ENCODE measurements at regions not wholly inside any gene's neighbourhood (a gene's known extent, or its start where the extent isn't known, plus 50 kb on each side); places are given as distances from the start of the nearest gene placed in this dataset.
A peak's percentile ranks its signal among the peaks of the same experiment; 100 is the strongest.
"Not testable (repeated sequence)": the region's sequence is repeated elsewhere in the genome, so short reads cannot be mapped to it uniquely, and the experiment has no call there.

DNA sequence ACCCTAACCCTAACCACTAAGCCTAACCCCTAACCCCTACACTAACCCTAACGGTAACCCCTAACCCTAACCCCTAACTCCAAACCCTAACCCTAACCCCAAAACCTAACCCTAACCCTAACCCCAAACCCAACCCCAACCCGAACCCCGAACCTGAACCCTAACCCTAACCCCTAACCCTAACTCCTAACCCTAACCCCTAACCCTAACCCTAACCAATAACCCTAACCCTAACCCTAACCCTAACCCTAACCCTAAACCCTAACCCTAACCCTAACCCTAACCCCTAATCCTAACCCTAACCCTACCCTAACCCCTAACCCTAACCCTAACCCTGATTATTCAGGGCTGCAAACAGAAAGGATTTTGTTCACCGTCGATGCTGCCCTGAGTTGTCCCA, 144.6 kb upstream of the DUSP22 start:
- not testable (repeated sequence) for DNase-seq

DNA sequence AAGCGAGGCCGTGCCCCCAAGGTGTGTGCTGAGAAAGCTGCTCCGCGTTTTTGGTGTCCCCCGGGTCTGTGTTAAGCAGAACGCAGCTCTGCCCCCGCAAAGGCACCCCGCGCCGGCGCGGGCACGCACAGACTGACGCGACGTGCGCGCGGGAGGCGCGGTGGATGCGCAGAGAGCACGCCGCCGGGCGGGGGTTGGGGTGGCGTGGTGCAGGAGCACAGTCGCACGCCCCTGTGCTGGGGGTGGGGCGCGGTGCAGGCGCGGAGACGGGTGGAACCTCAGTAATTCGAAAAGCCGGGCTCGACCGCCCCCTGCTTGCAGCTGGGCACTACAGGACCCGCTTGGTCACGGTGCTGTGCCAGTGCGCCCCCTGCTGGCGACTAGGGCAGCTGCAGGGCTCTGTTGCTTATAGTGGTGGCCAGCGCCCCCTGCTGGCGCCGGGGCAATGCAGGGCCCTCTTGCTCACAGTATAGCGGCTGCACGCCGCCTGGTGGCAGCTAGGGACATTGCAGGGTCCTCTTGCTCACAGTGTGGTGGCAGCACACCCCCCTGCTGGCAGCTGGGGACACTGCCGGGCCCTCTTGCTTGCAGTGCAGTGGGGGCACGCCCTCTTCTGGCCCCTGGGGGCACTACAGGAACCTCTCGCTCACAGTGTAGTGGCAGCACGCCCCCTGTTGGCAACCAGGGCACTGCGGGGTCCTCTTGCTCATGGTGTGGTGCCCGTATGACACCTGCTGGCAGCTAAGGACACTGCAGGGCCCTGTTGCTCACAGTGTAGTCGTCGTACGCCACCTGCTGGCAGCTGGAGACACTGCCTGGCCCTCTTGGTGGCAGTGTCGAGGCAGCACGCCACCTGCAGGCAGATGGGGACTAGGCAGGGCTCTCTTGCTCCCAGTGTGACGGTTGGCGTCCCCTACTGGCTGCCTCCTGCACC, 144.0 kb upstream of the DUSP22 start:
- peak; percentile 27 for DNase-seq

DNA sequence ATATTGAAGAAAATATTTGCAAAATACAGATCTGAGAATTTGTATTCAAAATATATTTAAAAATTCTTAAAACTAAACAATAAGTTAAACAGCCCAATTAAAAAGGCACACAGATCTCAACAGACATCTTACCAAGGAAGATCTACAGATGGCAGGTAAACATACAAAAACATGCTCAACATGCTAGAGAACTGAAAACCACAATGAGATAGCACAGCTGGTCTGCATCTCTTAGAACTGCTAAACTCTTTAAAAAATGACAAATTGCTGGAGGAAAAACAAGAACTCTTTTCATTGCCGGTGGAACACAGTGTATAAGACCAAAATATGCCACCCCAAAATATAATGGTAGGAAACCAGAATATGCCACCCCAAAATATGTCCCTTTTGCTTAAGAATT, 142.1 kb upstream of the DUSP22 start:
- not testable (repeated sequence) for DNase-seq

DNA sequence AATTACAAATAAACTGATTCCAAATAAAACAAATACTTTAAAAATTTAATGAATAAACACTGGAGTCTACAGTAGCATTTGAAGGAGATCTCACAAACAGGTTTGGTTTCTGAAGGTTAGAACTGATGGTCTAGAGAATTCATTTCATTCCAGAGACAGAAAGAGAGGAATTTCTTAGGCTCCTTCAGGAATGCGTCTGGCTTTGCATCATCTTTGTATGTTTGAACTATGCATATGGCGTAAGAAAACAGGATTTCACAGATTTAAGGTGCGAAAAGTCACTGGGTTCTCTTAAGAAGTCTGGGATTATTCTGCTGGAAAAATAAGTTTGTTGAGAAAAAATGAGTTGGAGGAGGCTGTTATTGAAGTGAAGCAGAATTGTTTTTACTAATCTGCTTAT, 139.9 kb upstream of the DUSP22 start:
- not testable (repeated sequence) for DNase-seq

DNA sequence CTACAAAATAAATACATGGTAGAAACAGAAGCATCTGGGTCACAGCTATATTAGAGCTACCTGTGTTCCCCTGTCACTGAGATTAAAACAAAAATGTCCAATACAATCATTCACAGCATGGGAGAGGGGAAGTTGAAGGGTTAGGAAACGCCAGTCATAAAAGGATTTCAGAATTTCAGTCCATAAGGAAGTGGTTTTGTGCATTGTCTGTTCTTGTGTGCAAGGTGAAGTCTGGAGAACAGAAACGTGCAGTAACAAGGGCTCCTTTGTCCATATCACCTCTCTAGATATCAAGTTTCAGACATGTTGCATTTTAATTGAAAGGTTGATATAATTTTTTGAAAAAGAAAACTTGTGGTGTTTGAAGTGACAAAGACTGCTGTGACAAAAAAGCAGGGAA, 139.3 kb upstream of the DUSP22 start:
- peak; percentile 66 for DNase-seq

DNA sequence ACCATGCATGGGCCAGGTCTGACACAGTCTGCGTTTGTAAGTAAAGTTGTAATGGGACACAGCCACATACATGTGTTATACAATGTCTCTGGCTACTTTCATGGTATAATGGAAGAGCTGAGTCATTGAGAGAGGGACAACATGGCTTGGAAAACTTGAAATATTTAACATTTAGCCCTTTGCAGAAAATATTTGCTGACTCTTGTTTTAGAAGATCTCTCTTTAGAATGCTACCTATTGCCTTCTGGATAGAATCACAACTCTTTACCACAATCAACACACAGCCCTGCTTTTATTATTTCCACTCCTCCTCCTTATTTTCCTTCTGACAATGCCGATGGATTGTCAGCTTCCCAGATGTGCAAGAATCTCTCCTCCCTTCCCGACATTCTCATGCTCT, 138.4 kb upstream of the DUSP22 start:
- not testable (repeated sequence) for DNase-seq

DNA sequence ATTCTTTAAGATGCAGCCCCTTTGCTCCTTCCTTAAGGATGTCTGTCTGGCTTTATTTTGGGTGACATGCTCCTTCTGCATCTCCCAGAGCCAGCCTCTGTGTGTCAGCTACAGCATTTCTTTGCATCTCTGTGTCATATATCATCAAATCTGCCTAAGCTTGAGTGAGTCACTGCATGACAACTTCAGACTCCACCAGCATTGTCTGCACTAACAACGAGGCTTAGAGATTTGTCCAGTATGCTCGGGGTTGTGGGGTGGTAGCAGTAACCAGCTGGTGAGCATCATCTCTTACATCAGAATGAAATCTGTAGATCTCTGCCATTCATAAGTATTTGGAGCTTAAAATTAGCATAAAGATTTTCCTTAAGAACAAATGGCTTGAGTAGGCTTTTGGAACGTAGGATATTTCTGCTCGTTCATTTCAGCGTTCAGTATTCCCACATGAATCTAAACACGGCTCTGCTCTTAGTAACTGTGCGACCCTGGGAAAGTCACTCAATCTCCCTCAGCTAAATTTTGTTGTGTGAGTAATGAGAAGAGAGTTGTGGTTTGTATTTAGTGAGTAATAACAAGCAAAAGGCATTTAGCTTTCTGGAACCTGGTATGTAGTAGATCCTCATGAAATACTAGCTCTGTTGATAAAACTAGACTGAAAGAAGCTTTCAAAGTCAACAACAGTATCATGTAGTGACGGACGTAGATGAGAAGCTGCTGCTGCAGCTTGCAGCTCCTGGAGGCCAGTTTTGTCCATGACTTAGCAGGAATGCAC, 137.8 kb upstream of the DUSP22 start:
- not testable (repeated sequence) for DNase-seq

DNA sequence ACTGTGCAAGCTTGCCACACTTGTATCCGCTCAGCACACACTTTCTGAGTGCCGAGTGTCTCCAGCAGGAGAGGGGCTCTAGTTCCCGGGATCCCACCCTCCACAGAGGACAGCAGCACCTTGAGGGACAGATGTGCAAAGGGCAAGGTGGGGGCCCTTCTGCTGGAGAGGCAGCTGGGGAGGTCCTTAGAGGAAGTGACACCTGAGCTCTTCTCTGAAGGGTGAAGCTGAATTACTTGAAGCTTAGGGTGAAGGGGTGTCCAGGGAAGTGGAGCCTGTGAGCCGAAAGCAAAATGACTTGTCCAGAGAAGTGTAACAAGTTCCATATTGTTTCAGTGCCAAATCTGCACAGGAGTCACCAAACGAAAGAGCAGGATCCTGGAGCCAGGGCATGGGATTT, 136.3 kb upstream of the DUSP22 start:
- DNase-seq = no peak

DNA sequence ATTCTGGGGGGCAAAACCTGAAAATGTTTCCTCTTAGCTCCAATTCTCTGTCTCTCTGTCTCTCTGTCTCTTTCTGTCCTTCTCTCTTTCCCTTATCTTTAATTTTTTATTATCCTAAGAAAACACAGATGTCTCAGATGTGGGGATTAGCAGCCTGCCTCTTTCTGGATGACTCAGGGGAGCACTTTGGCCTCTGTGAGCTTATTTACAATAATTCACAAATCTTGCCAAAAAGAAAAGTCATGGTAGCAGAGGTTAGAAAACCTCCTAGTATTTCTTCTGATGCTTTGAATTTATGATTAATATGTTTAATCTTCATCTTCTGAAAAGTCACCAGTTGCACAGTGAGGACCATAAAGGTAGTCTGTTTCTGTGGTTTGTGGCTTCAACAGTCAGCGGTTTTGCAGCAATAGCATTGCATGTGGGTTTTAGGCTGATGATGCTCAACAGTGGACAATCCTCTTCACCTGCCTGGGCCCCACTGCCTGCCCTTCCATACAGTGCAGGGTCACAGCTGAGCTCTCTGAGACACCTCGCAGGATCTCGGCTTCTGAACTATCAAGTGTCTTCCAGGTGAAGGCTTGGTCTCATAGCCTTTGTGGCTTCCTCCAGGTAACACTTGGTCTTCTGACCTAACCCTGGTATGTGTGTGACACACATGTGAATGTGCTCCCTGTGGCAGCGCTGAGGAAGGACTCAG, 135.7 kb upstream of the DUSP22 start:
- not testable (repeated sequence) for DNase-seq

DNA sequence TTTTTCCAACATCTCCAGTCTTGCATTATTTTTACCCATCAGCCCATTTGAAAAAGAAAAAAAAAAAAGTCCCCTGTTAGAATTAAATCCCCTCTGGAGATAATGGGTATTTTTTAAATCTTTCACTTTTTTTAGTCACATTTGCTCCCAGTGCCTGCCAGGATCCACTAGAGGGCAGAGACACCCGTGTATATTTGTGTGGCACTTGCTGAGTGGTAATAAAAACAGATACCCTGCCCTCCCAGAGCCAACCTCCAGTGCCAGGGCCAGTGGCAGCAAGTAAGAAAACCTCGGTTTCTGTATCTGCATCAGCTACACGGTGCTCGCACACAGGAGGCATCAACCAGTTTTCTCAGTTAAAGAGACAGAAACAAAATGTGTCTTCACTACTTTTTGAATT, 135.1 kb upstream of the DUSP22 start:
- not testable (repeated sequence) for DNase-seq

DNA sequence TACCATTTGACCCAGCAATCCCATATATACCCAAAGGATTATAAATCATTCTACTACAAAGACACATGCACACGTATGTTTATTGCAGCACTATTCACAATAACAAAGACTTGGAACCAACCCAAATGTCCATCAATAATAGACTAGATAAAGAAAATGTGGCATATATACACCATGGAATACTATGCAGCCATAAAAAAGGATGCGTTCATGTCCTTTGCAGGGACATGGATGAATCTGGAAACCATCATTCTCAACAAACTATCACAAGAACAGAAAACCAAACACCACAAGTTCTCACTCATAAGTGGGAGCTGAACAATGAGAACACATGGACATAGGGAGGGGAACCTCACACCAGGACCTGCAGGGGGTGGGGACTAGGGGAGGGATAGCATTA, 130.6 kb upstream of the DUSP22 start:
- DNase-seq = not testable (repeated sequence)

DNA sequence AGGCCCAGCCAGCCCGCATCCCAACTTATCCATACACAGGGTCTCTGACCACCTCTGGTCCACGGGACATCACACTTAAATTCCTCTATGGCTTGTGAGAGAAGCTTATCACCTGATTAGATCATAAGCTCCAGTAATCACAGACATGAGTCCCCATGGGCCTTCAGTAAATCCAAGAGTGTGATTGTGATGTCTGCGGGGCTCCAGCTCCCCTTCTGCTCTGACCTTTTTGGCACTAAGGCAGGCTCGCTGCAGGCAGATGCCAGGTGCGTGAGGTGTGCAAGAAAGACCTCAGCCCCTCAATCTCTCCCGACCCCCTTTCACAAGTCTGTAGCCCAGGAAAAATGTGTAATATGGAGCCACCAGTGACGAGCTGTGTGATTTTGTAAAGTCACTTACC, 127.6 kb upstream of the DUSP22 start:
- no peak for DNase-seq

DNA sequence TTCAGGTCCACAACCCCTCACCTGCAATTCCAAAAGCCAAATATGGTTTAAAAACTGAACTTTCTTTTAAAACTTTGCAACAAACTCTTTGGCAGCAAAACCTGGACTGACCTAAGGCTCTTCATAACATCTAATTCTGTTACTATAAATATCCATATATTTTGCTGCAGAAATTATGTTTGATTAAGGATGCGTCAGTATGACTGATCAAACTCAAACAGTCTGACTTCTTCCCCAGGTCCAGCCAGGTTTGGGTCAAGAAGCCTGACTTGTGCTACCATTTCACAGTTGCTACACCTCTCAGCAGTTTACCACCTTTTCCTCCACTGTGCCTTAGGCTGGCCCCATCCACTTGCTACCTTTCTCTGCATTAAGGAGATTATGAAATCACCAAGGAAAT, 127.0 kb upstream of the DUSP22 start:
- DNase-seq = no peak

DNA sequence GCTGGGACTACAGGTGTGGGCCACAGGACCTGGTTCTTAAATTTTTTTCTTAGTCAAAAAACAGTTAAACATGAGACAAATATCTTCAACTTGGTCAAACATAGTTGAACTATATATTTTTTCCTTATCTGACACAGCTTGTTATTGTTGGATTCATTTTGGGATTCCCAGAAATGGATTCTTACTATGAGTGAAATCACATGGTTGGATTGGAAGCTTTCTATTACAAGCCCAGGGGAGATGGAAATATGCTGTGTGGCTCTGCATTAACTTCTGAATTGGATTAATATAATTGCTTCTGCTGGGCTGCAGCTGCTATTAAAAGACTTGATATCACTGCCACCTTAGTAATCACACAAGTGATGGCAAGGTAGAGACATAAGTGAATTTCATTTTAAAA, 126.4 kb upstream of the DUSP22 start:
- DNase-seq = no peak

DNA sequence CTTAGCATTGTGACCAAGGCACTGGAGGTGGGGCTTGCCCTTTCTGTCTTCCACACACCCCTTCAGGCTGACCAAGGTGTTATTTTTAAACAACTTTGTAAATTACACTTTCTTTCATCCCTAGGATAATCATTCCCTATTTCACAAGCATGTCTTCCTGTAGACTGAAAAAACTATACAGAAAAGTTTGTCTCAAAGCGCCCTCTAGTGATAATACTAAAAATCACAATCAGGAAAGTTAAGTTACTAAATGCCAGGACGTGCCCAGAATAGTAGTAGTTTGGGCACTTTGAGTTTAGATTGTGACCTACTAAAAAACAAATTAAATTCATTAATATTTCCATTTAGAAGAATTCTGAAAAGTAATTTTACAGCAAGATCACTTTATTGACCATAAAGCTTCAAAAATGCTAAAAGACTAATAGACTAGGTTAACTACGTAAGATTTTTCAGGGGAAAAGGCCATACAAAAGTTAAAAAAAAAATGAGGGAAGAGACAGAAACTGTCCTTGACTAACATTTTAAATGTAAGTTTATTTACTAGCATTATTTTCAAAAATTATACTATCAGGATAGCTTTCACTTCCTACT, 123.3 kb upstream of the DUSP22 start:
- DNase-seq = peak; percentile 63

DNA sequence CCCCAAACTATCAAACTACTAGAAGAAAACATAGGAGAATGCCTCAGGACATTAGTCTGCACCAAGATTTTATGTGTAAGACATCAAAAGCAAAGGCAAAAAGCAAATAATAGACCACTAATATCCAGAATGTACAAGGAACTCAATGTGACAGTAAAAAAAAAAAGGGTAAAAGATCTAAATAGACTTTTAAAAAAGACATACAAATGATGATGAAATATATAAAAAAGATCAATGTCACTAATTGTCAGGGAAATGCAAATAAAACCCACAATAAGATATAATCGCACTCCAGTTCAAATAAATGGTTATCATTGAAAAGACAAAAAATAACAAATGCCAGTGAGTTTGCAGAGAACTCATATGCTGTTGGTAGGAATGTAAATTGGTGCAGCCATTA, 118.3 kb upstream of the DUSP22 start:
- DNase-seq = no peak

DNA sequence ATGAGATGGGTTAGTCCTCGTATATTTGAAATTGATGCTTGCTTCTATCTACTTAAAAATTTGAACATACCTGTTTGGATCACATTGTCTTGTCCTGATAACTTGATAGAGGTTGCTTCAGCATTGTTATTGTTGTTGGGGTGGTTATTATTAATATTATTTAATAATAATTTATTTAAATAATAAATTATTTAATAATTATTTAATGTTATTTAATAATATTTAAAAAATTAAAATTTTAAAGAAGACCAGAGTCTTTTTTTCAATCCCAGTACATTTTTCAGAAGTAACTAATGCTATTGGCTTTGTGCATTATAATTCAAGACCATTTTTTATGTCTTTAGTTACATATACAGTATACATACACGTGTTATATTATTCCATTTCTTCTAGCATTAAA, 116.6 kb upstream of the DUSP22 start:
- DNase-seq = no peak

DNA sequence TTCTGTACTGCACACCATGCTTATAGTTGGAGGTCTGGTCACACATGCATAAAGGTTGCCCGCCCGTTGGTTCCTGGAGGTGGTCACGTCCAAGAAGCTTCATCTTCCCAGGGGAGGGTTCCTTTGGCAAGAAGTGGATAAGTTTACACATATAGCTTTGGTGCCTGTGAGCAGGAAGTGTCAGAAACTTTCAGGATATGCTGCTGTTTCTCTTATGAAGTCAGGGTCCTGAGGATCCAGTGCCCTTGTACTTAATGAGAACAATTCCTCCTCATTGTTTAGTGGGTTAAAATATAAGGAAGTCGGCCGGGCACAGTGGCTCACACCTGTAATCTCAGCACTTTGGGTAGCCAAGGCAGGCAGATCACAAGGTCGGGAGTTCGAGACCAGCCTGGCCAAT, 115.5 kb upstream of the DUSP22 start:
- no peak for DNase-seq

DNA sequence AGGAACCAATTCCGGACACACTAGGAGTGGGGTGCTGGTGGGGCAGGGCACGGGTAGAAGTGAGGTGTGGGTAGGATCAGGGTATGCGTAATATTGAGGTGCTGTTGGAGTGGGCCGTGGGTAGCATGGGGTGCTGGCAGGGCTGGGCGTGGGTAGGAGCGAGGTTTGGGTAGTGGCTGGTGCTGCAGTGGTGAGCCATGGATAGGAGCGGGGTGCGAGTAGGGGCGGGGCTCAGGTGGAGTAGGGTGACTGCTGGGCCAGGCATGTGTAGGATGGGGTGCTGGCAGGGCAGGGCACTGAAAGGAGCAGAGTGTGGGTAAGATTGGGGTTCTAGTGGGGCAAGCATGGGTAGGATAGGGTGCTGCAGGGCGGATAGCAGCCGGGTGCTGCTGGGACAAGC, 114.2 kb upstream of the DUSP22 start:
- DNase-seq = no peak

DNA sequence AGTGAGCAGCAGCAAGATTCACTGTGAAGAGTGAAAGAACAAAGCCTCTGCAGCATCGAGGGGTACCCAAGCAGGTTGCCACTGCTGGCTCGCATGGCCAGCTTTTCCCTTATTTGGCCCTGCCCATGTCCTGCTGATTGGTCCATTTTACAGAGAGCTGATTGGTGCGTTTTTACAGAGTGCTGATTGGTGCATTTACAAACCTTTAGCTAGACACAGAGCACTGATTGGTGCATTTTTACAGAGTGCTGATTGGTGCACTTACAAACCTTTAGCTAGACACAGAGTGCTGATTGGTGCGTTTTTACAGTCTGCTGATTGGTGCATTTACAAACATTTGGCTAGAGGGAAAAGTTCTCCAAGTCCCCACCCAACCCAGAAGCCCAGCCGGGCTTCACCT, 113.4 kb upstream of the DUSP22 start:
- not testable (repeated sequence) for DNase-seq

DNA sequence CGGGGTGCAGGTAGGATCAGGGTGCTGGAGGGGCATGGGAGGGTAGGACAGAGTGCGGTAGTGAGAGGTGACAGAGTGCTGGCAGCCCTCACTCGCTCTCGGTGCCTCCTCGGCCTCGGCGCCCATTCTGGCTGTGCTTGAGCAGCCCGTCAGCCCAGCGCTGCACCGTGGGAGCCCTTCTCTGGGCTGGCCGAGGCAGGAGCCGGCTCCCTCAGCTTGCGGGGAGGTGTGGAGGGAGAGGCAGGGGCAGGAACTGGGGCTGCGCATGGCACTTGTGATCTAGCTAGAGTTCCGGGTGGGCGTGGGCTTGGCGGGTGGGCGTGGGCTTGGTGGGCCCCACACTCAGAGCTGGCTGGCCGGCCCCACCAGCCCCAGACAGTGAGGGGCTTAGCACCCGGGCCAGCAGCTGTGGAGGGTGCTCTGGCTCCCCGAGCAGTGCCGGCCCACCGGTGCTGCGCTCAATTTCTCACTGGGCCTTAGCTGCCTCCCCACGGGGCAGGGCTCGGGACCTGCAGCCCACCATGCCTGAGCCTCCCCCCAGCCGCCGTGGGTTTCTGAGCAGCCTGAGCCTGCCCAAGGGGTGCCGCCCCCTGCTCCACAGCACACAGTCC, 112.8 kb upstream of the DUSP22 start:
- no peak for DNase-seq

DNA sequence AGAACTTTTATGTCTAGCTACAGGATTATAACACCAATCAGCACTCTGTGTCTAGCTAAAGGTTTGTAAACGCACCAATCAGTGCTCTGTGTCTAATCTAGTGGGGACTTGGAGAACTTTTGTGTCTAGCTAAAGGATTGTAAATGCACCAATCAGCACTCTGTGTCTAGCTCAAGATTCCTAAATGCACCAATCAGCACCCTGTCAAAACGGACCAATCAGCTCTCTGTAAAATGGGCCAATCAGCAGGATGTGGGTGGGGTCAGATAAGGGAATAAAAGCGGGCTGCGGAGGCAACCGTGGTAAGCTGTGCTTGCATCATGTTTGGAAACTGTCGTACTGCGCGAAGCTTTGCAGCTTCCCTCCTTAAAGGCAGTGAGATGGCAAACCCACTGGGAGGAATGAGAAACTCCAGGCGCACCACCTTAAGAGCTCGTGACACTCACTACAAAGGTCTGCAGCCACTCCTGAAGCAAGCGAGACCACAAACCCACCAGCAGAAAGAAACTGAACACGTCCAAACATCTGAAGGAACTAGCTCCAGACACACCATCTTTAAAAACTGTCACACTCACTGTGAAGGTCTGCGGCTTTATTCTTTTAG, 112.1 kb upstream of the DUSP22 start:
- not testable (repeated sequence) for DNase-seq
